A549 (cell line): ENCODE measurements at regions not wholly inside any gene's neighbourhood (a gene's known extent, or its start where the extent isn't known, plus 50 kb on each side); places are given as distances from the start of the nearest gene placed in this dataset.

ENCODE experiments used
- ATAC-seq, 2 experiments: fragments of 200-7000 bp in 1 of 2; fragments of >200 bp in 1 of 2; cut with Nextera tagmentation in 1 of 2; cut with Tn5 transposase in 1 of 2; 3 replicates each; pipeline versions ENCODE4 v1.8.0 to v1.9.1; 2018 to 2020; ENCODE audit warnings: mild to moderate bottlenecking in 1 of 2, moderate library complexity in 1 of 2
- CTCF ChIA-PET: fragments of 300-600 bp; sonication (Branson Sonifier 250); formaldehyde crosslinking; extraction: SDS; loops from one replicate; lab custom pipeline; 2021; ENCODE audit warnings: antibody characterized with exemption, inconsistent platforms; lab: Yijun Ruan, JAX
- POLR2A ChIA-PET: fragments of 350-600 bp; formaldehyde crosslinking; extraction: SDS; loops from one replicate; lab custom pipeline; 2021; ENCODE audit warnings: antibody characterized with exemption, inconsistent platforms; lab: Yijun Ruan, JAX
- DNase-seq, 2 experiments: peaks; one replicate each; pipeline versions ENCODE4 v3.0.0 to v3.0.0-alpha.2; 2011 to 2016; ENCODE audit warnings: low read depth in 1 of 2, low spot score in 1 of 2
- FAIRE-seq: peaks from 2 replicates; lab custom pipeline; 2011; peaks lifted over from hg19 to GRCh38; lab: Jason Lieb, UNC
- H3K27ac ChIP-seq, 2 experiments: fragments of >200 bp; sonication (Bioruptor Twin); formaldehyde crosslinking; 3 replicates each; pipeline ENCODE4 v1.5.1; 2016 to 2017
- H3K4me1 ChIP-seq: fragments of >200 bp; sonication (Bioruptor Twin); formaldehyde crosslinking; 3 replicates; pipeline ENCODE4 v1.6.1; 2016
- H3K4me2 ChIP-seq: fragments of >200 bp; sonication (Bioruptor Twin); formaldehyde crosslinking; 3 replicates; pipeline ENCODE4 v1.6.1; 2016
- H3K4me3 ChIP-seq: fragments of >200 bp; sonication (Bioruptor Twin); formaldehyde crosslinking; 3 replicates; pipeline ENCODE4 v1.5.1; 2016
- H3K9me3 ChIP-seq: fragments of >200 bp; sonication (Bioruptor Twin); formaldehyde crosslinking; 3 replicates; pipeline ENCODE4 v1.6.1; 2016
- CEBPB ChIP-seq, 2 experiments: fragments of >200 bp in 1 of 2; sonication (Bioruptor Twin) in 1 of 2; formaldehyde crosslinking in 1 of 2; IDR thresholded peaks; 2 replicates each; pipeline ENCODE4 v1.6.1; 2012 to 2016
- CHD4 ChIP-seq: fragments of 200-600 bp; sonication (generic); IDR thresholded peaks from 2 replicates; pipeline ENCODE4 v1.6.1; 2016; ENCODE audit warnings: antibody characterized with exemption, mild to moderate bottlenecking, borderline replicate concordance
- EHMT2 ChIP-seq: fragments of 200-600 bp; sonication (generic); IDR thresholded peaks from 2 replicates; pipeline ENCODE4 v1.6.1; 2016; ENCODE audit warnings: antibody characterized with exemption, low read depth, mild to moderate bottlenecking, moderate library complexity
- EP300 ChIP-seq, 2 experiments: fragments of >200 bp; sonication (Bioruptor Twin); formaldehyde crosslinking; IDR thresholded peaks; 2 replicates in 1 of 2; 3 replicates in 1 of 2; pipeline ENCODE4 v1.6.1; 2016 to 2017
- FOXS1 ChIP-seq: fragments of 250-450 bp; sonication (Bioruptor Pico); IDR thresholded peaks from 2 replicates; pipeline ENCODE4 v1.5.0; 2020; ENCODE audit warnings: mild to moderate bottlenecking, moderate library complexity
- HEYL ChIP-seq: fragments of 250-450 bp; sonication (Bioruptor Pico); IDR thresholded peaks from 2 replicates; pipeline ENCODE4 v1.8.0; 2021; ENCODE audit warnings: mild to moderate bottlenecking, moderate library complexity
- HOXB5 ChIP-seq: fragments of 250-450 bp; sonication (Bioruptor Pico); IDR thresholded peaks from 2 replicates; pipeline ENCODE4 v1.5.0; 2020; ENCODE audit warnings: mild to moderate bottlenecking, moderate library complexity
- JUNB ChIP-seq: fragments of >200 bp; sonication (Bioruptor Twin); formaldehyde crosslinking; IDR thresholded peaks from 2 replicates; pipeline ENCODE4 v1.6.1; 2016
- NPAS2 ChIP-seq: fragments of 250-450 bp; sonication (Bioruptor Pico); IDR thresholded peaks from 2 replicates; pipeline ENCODE4 v1.8.0; 2022; ENCODE audit warnings: mild to moderate bottlenecking, moderate library complexity, borderline replicate concordance
- POLR2A ChIP-seq: IDR thresholded peaks from 2 replicates; pipeline ENCODE4 v1.6.1; 2012; ENCODE audit warnings: mild to moderate bottlenecking, low read length
- POLR2AphosphoS2 ChIP-seq: conservative IDR thresholded peaks from 2 replicates; pipeline ENCODE4 v1.6.1; 2012; ENCODE audit warnings: low read length, improper control_type of control experiment, inconsistent platforms
- RAD21 ChIP-seq, 2 experiments: fragments of >200 bp in 1 of 2; sonication (Bioruptor Twin) in 1 of 2; formaldehyde crosslinking in 1 of 2; IDR thresholded peaks in 1 of 2; conservative IDR thresholded peaks in 1 of 2; 2 replicates in 1 of 2; 3 replicates in 1 of 2; pipeline ENCODE4 v1.6.1; 2012 to 2018; ENCODE audit warnings: inconsistent platforms in 1 of 2
- SMC3 ChIP-seq: fragments of >200 bp; sonication (Bioruptor Twin); formaldehyde crosslinking; IDR thresholded peaks from 3 replicates; pipeline ENCODE4 v1.6.1; 2018; ENCODE audit warnings: inconsistent platforms
- TFCP2L1 ChIP-seq: fragments of 250-450 bp; sonication (Bioruptor Pico); IDR thresholded peaks from 2 replicates; pipeline ENCODE4 v1.5.0; 2021; ENCODE audit warnings: mild to moderate bottlenecking
- ZFP36 ChIP-seq: fragments of 450-650 bp; IDR thresholded peaks from 2 replicates; pipeline ENCODE4 v1.6.1; 2014; ENCODE audit warnings: borderline replicate concordance; ENCODE audit not compliant: partially characterized antibody
- ZSCAN20 ChIP-seq: fragments of 250-450 bp; sonication (Bioruptor Pico); IDR thresholded peaks from 2 replicates; pipeline ENCODE4 v1.8.0; 2022; ENCODE audit warnings: mild to moderate bottlenecking, moderate library complexity
- WGBS: methylation state at CpG from one replicate; pipeline ENCODE4 v1.1.6; 2017; ENCODE audit errors: missing lambda C conversion rate; 5-methylcytosine and 5-hydroxymethylcytosine counted together
- TF ChIP-seq, protein P1 (sequence below): fragments of >200 bp; sonication (Bioruptor Twin); formaldehyde crosslinking; IDR thresholded peaks from 3 replicates; pipeline ENCODE4 v1.5.1; 2016
- TF ChIP-seq, protein P2 (sequence below): fragments of 200-600 bp; sonication (generic); IDR thresholded peaks from 2 replicates; pipeline ENCODE4 v1.6.1; 2016; ENCODE audit warnings: antibody characterized with exemption, mild to moderate bottlenecking, moderate library complexity
- TF ChIP-seq, protein P3 (sequence below): IDR thresholded peaks from 2 replicates; pipeline ENCODE4 v1.6.1; 2012; ENCODE audit warnings: low read depth, borderline replicate concordance
- TF ChIP-seq, protein P4 (sequence below): IDR thresholded peaks from 2 replicates; pipeline ENCODE4 v1.6.1; 2012
- TF ChIP-seq, protein P5 (sequence below): fragments of 150-350 bp; IDR thresholded peaks from 2 replicates; pipeline ENCODE4 v1.6.1; 2014; ENCODE audit warnings: low read depth, mild to moderate bottlenecking, low read length

DNA sequence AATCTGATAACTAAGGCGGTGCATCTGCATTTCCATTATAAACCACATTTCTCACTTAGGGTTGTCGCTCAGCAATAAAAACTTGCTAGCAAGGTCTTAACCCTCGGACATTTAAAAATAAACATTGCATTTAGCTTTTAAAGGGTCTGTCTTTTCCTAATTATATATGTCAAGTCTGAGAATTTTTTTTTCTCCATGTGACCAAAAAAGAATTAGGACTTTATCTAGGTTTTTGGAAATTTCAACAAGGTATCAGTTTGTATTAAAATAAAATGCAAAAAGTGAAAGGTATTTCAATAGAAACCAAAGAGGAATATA, 198.1 kb downstream of the FOXA2 start:
- Histone ChIP-seq H3K4me2 (peak overlapping the region; percentile 23), H3K27ac (peak overlapping the region; percentile 67 to 83), H3K9me3 (no peaks in the 10 kb centered on the region), H3K4me1 (peaks cover 60% of the 10 kb centered on the region), H3K4me3 (no peak overlapping the region)
- DNase-seq (no peak), FAIRE-seq (peak; percentile 23), ATAC-seq (no peak)
- WGBS = 35% methylated on average over 3 of the region's 3 CpGs
- ChIA-PET POLR2A (no interaction called here), CTCF (interaction anchor here (0.6 to 7.8 kb wide), 45 partner anchors 8 to 955 kb away, joined by 3 to 134 read pairs (median 4); partner anchors contain the start of gene FOXA2)
- no peak for TF ChIP-seq ZFP36
- TF ChIP-seq RAD21 (conservative IDR thresholded peaks at IDR 0.05 in 1 of 2, IDR thresholded peaks at IDR 0.05 in 1 of 2) = peak in 1 of 2 experiments; percentile 6; a peak in 1 of 5 replicates

DNA sequence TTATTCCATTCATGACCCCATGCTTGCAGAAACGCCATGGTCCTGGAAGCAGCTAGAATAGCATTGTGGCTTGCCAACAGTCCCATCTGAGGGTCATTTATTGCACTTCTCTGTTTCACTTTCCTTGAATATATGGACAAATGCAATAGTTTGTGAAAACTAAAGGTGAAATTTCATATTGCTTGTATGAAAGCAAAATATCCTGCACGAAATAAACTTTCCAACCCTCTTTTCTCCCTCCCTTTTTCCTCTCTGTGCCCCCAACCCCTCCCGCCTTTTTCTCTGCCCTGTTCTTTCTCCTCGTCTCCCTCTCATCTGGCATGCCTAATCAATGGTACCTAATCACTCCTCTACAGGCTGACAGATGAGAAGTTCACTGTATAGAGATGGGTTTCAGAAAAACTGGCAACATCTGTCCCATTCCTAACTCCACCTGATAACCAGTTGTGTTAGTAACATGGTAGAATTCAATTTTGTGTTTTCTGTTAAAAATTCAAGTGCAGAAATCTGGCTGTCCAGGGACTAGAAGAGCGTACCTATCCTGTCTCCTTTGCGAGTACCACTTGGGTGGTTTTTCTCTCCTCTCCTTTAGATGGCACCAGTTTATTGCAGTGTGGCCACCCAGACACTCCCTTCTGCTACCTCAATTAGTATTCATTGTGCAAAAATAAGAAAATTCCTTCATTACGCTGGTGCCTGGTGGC, 198.6 kb downstream of the FOXA2 start:
- POLR2A ChIA-PET = no interaction called here
- no peak overlapping the region for H3K4me3 ChIP-seq
- 47% methylated on average over 7 of the region's 7 CpGs for WGBS
- ATAC-seq (peak; percentile 73 to 89; a peak in 5 of 6 replicates), FAIRE-seq (peak; percentile 96), DNase-seq (peak; percentile 64 to 74)
- H3K9me3 ChIP-seq = no peaks in the 10 kb centered on the region
- peak overlapping the region; percentile 23 for H3K4me2 ChIP-seq
- H3K27ac ChIP-seq = peak overlapping the region; percentile 57 to 67
- TF ChIP-seq SMC3 (peak; percentile 98), ZSCAN20 (CRISPR knock-in tag) (no peak), CEBPB (IDR thresholded peaks at IDR 0.05) (peak in 1 of 2 experiments; percentile 27; a peak in 2 of 4 replicates), EHMT2 (no peak), RAD21 (conservative IDR thresholded peaks at IDR 0.05 in 1 of 2, IDR thresholded peaks at IDR 0.05 in 1 of 2) (peak; percentile 99 to 100)
- TF ChIP-seq, protein P1, sequence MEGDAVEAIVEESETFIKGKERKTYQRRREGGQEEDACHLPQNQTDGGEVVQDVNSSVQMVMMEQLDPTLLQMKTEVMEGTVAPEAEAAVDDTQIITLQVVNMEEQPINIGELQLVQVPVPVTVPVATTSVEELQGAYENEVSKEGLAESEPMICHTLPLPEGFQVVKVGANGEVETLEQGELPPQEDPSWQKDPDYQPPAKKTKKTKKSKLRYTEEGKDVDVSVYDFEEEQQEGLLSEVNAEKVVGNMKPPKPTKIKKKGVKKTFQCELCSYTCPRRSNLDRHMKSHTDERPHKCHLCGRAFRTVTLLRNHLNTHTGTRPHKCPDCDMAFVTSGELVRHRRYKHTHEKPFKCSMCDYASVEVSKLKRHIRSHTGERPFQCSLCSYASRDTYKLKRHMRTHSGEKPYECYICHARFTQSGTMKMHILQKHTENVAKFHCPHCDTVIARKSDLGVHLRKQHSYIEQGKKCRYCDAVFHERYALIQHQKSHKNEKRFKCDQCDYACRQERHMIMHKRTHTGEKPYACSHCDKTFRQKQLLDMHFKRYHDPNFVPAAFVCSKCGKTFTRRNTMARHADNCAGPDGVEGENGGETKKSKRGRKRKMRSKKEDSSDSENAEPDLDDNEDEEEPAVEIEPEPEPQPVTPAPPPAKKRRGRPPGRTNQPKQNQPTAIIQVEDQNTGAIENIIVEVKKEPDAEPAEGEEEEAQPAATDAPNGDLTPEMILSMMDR = peak; percentile 90
- CTCF ChIA-PET = interaction anchor here (0.6 to 7.8 kb wide), 48 partner anchors 8 to 955 kb away, joined by 3 to 134 read pairs (median 4); partner anchors contain the start of gene FOXA2
- H3K4me1 ChIP-seq = peaks cover 54% of the 10 kb centered on the region

DNA sequence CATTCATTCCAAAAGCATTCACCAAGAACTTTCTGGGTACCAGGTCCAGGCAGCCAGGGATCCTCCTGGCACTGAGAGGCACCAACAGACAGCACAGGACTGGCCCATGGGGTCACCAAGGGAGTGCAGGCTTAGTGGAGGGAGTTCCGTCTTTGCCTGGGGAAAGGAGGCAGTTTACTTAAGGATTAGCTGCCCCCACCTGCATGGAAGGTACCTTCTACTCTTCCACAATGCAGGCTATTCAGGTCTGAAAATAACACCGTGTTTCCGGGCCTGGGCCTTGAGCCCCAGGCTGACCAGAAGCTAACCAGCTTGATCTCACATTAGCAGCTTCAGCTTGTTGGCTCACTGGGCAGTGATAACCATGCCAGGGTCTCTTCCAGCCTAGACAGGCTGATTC, 199.4 kb downstream of the FOXA2 start:
- Histone ChIP-seq H3K9me3 (no peaks in the 10 kb centered on the region), H3K27ac (peak overlapping the region; percentile 21 to 42; a peak in 5 of 6 replicates), H3K4me1 (peaks cover 50% of the 10 kb centered on the region), H3K4me3 (no peak overlapping the region), H3K4me2 (no peak overlapping the region)
- no peak for DNase-seq
- ATAC-seq = no peak
- no peak for FAIRE-seq
- ChIA-PET POLR2A (no interaction called here), CTCF (interaction anchor here (0.9 to 7.8 kb wide), 14 partner anchors 10 to 306 kb away, joined by 3 to 134 read pairs (median 7); partner anchors contain the start of gene FOXA2)
- WGBS = 89% methylated on average over 3 of the region's 3 CpGs
- TF ChIP-seq FOXS1 (CRISPR knock-in tag) (no peak), TFCP2L1 (CRISPR knock-in tag) (no peak), EP300 (IDR thresholded peaks at IDR 0.05) (no peak), HEYL (no peak), POLR2AphosphoS2 (no peak), CHD4 (no peak), JUNB (no peak), HOXB5 (CRISPR knock-in tag) (no peak), ZFP36 (no peak), POLR2A (no peak), NPAS2 (CRISPR knock-in tag) (no peak)
- TF ChIP-seq, protein P2, sequence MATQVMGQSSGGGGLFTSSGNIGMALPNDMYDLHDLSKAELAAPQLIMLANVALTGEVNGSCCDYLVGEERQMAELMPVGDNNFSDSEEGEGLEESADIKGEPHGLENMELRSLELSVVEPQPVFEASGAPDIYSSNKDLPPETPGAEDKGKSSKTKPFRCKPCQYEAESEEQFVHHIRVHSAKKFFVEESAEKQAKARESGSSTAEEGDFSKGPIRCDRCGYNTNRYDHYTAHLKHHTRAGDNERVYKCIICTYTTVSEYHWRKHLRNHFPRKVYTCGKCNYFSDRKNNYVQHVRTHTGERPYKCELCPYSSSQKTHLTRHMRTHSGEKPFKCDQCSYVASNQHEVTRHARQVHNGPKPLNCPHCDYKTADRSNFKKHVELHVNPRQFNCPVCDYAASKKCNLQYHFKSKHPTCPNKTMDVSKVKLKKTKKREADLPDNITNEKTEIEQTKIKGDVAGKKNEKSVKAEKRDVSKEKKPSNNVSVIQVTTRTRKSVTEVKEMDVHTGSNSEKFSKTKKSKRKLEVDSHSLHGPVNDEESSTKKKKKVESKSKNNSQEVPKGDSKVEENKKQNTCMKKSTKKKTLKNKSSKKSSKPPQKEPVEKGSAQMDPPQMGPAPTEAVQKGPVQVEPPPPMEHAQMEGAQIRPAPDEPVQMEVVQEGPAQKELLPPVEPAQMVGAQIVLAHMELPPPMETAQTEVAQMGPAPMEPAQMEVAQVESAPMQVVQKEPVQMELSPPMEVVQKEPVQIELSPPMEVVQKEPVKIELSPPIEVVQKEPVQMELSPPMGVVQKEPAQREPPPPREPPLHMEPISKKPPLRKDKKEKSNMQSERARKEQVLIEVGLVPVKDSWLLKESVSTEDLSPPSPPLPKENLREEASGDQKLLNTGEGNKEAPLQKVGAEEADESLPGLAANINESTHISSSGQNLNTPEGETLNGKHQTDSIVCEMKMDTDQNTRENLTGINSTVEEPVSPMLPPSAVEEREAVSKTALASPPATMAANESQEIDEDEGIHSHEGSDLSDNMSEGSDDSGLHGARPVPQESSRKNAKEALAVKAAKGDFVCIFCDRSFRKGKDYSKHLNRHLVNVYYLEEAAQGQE = no peak
- TF ChIP-seq, protein P3, sequence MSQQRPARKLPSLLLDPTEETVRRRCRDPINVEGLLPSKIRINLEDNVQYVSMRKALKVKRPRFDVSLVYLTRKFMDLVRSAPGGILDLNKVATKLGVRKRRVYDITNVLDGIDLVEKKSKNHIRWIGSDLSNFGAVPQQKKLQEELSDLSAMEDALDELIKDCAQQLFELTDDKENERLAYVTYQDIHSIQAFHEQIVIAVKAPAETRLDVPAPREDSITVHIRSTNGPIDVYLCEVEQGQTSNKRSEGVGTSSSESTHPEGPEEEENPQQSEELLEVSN = no peak
- TF ChIP-seq, protein P4, sequence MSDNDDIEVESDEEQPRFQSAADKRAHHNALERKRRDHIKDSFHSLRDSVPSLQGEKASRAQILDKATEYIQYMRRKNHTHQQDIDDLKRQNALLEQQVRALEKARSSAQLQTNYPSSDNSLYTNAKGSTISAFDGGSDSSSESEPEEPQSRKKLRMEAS = no peak
- TF ChIP-seq, protein P5, sequence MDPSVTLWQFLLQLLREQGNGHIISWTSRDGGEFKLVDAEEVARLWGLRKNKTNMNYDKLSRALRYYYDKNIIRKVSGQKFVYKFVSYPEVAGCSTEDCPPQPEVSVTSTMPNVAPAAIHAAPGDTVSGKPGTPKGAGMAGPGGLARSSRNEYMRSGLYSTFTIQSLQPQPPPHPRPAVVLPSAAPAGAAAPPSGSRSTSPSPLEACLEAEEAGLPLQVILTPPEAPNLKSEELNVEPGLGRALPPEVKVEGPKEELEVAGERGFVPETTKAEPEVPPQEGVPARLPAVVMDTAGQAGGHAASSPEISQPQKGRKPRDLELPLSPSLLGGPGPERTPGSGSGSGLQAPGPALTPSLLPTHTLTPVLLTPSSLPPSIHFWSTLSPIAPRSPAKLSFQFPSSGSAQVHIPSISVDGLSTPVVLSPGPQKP = no peak
